Activated T-cell treated with anti-CD3 and anti-CD28 coated beads, Interleukin-2, amount 50 U/mL, for 4 hours (primary cell): ENCODE measurements at regions not wholly inside any gene's neighbourhood (a gene's known extent, or its start where the extent isn't known, plus 50 kb on each side); places are given as distances from the start of the nearest gene placed in this dataset.
A peak's percentile ranks its signal among the peaks of the same experiment; 100 is the strongest.

ENCODE experiments used
- ATAC-seq, 2 donors: fragments of 200-7000 bp; cut with Tn5 transposase; one replicate each; pipeline ENCODE4 v1.10.0; 2021
- DNase-seq: peaks from one replicate; pipeline ENCODE4 v3.0.0-alpha.2; 2020
- H3K27me3 Mint-ChIP-seq: one replicate; pipeline ENCODE4 v1.8.0; 2021; ENCODE audit warnings: low read depth, mixed read lengths
- H3K36me3 Mint-ChIP-seq: one replicate; pipeline ENCODE4 v1.8.0; 2022; ENCODE audit warnings: mixed read lengths; ENCODE audit not compliant: insufficient read depth
- H3K4me1 Mint-ChIP-seq: one replicate; pipeline ENCODE4 v1.8.0; 2021; ENCODE audit warnings: low read depth, mixed read lengths
- H3K4me3 Mint-ChIP-seq: one replicate; pipeline ENCODE4 v1.8.0; 2021; ENCODE audit warnings: mild to moderate bottlenecking, moderate library complexity, mixed read lengths
- H3K9me3 Mint-ChIP-seq: one replicate; pipeline ENCODE4 v1.8.0; 2021; ENCODE audit warnings: mixed read lengths

- no peaks in the 10 kb centered on the region for H3K4me1 Mint-ChIP-seq
- H3K9me3 Mint-ChIP-seq, result no peaks in the 10 kb centered on the region
- H3K4me3 Mint-ChIP-seq, result no peak overlapping the region
- H3K27me3 Mint-ChIP-seq, result peaks cover 7% of the 10 kb centered on the region
- ATAC-seq, result no peak
- no peaks in the 10 kb centered on the region for H3K36me3 Mint-ChIP-seq
- DNase-seq, result no peak
Measured at GRCh38 chr1:168811176-168811575, 82.2 kb upstream of the DPT start.

- peaks cover 4% of the 10 kb centered on the region for H3K27me3 Mint-ChIP-seq
- H3K4me3 Mint-ChIP-seq, result no peak overlapping the region
- ATAC-seq (no peak), DNase-seq (no peak)
- H3K4me1 Mint-ChIP-seq, result peaks cover 9% of the 10 kb centered on the region
- H3K36me3 Mint-ChIP-seq, result no peaks in the 10 kb centered on the region
- no peaks in the 10 kb centered on the region for H3K9me3 Mint-ChIP-seq
Measured at GRCh38 chr1:168819668-168820067, 90.7 kb upstream of the DPT start.

- Mint-ChIP-seq H3K4me3 (peak overlapping the region; percentile 11), H3K9me3 (peaks cover 4% of the 10 kb centered on the region), H3K27me3 (peaks cover 4% of the 10 kb centered on the region), H3K36me3 (no peaks in the 10 kb centered on the region), H3K4me1 (peaks cover 9% of the 10 kb centered on the region)
- ATAC-seq (peak; percentile 37 to 61), DNase-seq (no peak)
Measured at GRCh38 chr1:168821434-168821833, 92.4 kb upstream of the DPT start.

- peaks cover 4% of the 10 kb centered on the region for H3K9me3 Mint-ChIP-seq
- H3K4me3 Mint-ChIP-seq, result no peak overlapping the region
- peaks cover 4% of the 10 kb centered on the region for H3K27me3 Mint-ChIP-seq
- H3K4me1 Mint-ChIP-seq, result peaks cover 9% of the 10 kb centered on the region
- ATAC-seq (no peak), DNase-seq (no peak)
- no peaks in the 10 kb centered on the region for H3K36me3 Mint-ChIP-seq
Measured at GRCh38 chr1:168822911-168823310, 93.9 kb upstream of the DPT start.

- peaks cover 9% of the 10 kb centered on the region for H3K4me1 Mint-ChIP-seq
- peaks cover 4% of the 10 kb centered on the region for H3K27me3 Mint-ChIP-seq
- no peaks in the 10 kb centered on the region for H3K36me3 Mint-ChIP-seq
- peaks cover 4% of the 10 kb centered on the region for H3K9me3 Mint-ChIP-seq
- DNase-seq (no peak), ATAC-seq (no peak)
- no peak overlapping the region for H3K4me3 Mint-ChIP-seq
Measured at GRCh38 chr1:168823988-168824387, 95.0 kb upstream of the DPT start.

GRCh38 chr1:168824418-168825065 lies 95.5 kb upstream of the DPT start:
- peaks cover 4% of the 10 kb centered on the region for H3K9me3 Mint-ChIP-seq
- no peaks in the 10 kb centered on the region for H3K36me3 Mint-ChIP-seq
- peaks cover under 1% of the 10 kb centered on the region for H3K27me3 Mint-ChIP-seq
- peaks cover 9% of the 10 kb centered on the region for H3K4me1 Mint-ChIP-seq
- peak; percentile 63 to 76 for ATAC-seq
- no peak for DNase-seq
- no peak overlapping the region for H3K4me3 Mint-ChIP-seq

- Mint-ChIP-seq H3K9me3 (peaks cover 4% of the 10 kb centered on the region), H3K27me3 (no peaks in the 10 kb centered on the region), H3K36me3 (no peaks in the 10 kb centered on the region), H3K4me1 (peaks cover 9% of the 10 kb centered on the region), H3K4me3 (no peak overlapping the region)
- DNase-seq, result no peak
- no peak for ATAC-seq
Measured at GRCh38 chr1:168825129-168825528, 96.1 kb upstream of the DPT start.

- H3K27me3 Mint-ChIP-seq, result no peaks in the 10 kb centered on the region
- no peaks in the 10 kb centered on the region for H3K36me3 Mint-ChIP-seq
Measured at GRCh38 chr1:168825820-168826219, 96.8 kb upstream of the DPT start.

GRCh38 chr1:168826269-168826668 lies 97.3 kb upstream of the DPT start:
- Mint-ChIP-seq H3K9me3 (peaks cover 4% of the 10 kb centered on the region), H3K27me3 (no peaks in the 10 kb centered on the region), H3K4me1 (peaks cover 9% of the 10 kb centered on the region), H3K36me3 (no peaks in the 10 kb centered on the region), H3K4me3 (no peak overlapping the region)
- DNase-seq (no peak), ATAC-seq (no peak)

More at GRCh38 chr1:168825820-168826219, 96.8 kb upstream of the DPT start:
- no peak overlapping the region for H3K4me3 Mint-ChIP-seq
- DNase-seq (no peak), ATAC-seq (no peak)
- peaks cover 4% of the 10 kb centered on the region for H3K9me3 Mint-ChIP-seq
- peaks cover 9% of the 10 kb centered on the region for H3K4me1 Mint-ChIP-seq

- ATAC-seq (no peak), DNase-seq (no peak)
- H3K27me3 Mint-ChIP-seq, result no peaks in the 10 kb centered on the region
- H3K4me3 Mint-ChIP-seq, result no peak overlapping the region
- no peaks in the 10 kb centered on the region for H3K36me3 Mint-ChIP-seq
- H3K4me1 Mint-ChIP-seq, result peaks cover 4% of the 10 kb centered on the region
- H3K9me3 Mint-ChIP-seq, result peaks cover 4% of the 10 kb centered on the region
Measured at GRCh38 chr1:168827557-168827956, 98.6 kb upstream of the DPT start.

GRCh38 chr1:168829876-168830275 lies 100.9 kb upstream of the DPT start:
- H3K4me3 Mint-ChIP-seq, result no peak overlapping the region
- H3K4me1 Mint-ChIP-seq, result peaks cover 11% of the 10 kb centered on the region
- DNase-seq, result no peak
- H3K27me3 Mint-ChIP-seq, result no peaks in the 10 kb centered on the region
- peaks cover 2% of the 10 kb centered on the region for H3K9me3 Mint-ChIP-seq
- H3K36me3 Mint-ChIP-seq, result no peaks in the 10 kb centered on the region
- ATAC-seq, result no peak

- Mint-ChIP-seq H3K36me3 (no peaks in the 10 kb centered on the region), H3K9me3 (no peaks in the 10 kb centered on the region), H3K27me3 (no peaks in the 10 kb centered on the region), H3K4me3 (no peak overlapping the region), H3K4me1 (peaks cover 11% of the 10 kb centered on the region)
- ATAC-seq (no peak), DNase-seq (no peak)
Measured at GRCh38 chr1:168830562-168830961, 101.6 kb upstream of the DPT start.

- no peaks in the 10 kb centered on the region for H3K27me3 Mint-ChIP-seq
- DNase-seq (no peak), ATAC-seq (no peak)
- H3K4me3 Mint-ChIP-seq, result no peak overlapping the region
- H3K9me3 Mint-ChIP-seq, result no peaks in the 10 kb centered on the region
- H3K36me3 Mint-ChIP-seq, result no peaks in the 10 kb centered on the region
- H3K4me1 Mint-ChIP-seq, result peaks cover 11% of the 10 kb centered on the region
Measured at GRCh38 chr1:168832661-168833060, 103.7 kb upstream of the DPT start.

GRCh38 chr1:168833362-168833761 lies 104.4 kb upstream of the DPT start:
- Mint-ChIP-seq H3K9me3 (no peaks in the 10 kb centered on the region), H3K4me1 (peaks cover 11% of the 10 kb centered on the region), H3K27me3 (no peaks in the 10 kb centered on the region), H3K36me3 (no peaks in the 10 kb centered on the region), H3K4me3 (no peak overlapping the region)
- DNase-seq (no peak), ATAC-seq (no peak)

- H3K27me3 Mint-ChIP-seq, result no peaks in the 10 kb centered on the region
- DNase-seq (no peak), ATAC-seq (peak in 1 of 2 donors; percentile 46)
- no peaks in the 10 kb centered on the region for H3K9me3 Mint-ChIP-seq
- H3K4me1 Mint-ChIP-seq, result peaks cover 11% of the 10 kb centered on the region
- H3K4me3 Mint-ChIP-seq, result no peak overlapping the region
- no peaks in the 10 kb centered on the region for H3K36me3 Mint-ChIP-seq
Measured at GRCh38 chr1:168833801-168834224, 104.8 kb upstream of the DPT start.
